IMR-90 (cell line): ENCODE measurements at regions not wholly inside any gene's neighbourhood (a gene's known extent, or its start where the extent isn't known, plus 50 kb on each side); places are given as distances from the start of the nearest gene placed in this dataset.
A peak's percentile ranks its signal among the peaks of the same experiment; 100 is the strongest.

Source experiments
- ATAC-seq: fragments of 200-7000 bp; cut with Tn5 transposase; 2 replicates; pipeline ENCODE4 v1.9.1; 2020; ENCODE audit warnings: low read depth, mild to moderate bottlenecking, moderate library complexity
- BruUV-seq: library from RNA; stranded (reverse); fragments of 400-500 nt; replicated peaks from 2 replicates; lab custom pipeline; 2021; lab: Mats Ljungman, UMichigan
- CTCF ChIA-PET: fragments of 300-600 bp; formaldehyde crosslinking; extraction: SDS; loops from one replicate; lab custom pipeline; 2021; ENCODE audit warnings: antibody characterized with exemption; lab: Yijun Ruan, JAX
- POLR2A ChIA-PET: fragments of 300-600 bp; sonication (Branson Sonifier 250); formaldehyde crosslinking; loops from one replicate; lab custom pipeline; 2022; ENCODE audit warnings: antibody characterized with exemption; ENCODE audit not compliant: unreplicated experiment; lab: Charles Lee
- DNase-seq: peaks from one replicate; pipeline ENCODE4 v3.0.0; 2013
- H2AFZ ChIP-seq: replicated peaks from 2 replicates; pipeline ENCODE3; 2013; ENCODE audit warnings: low read length, mild to moderate bottlenecking; ENCODE audit not compliant: poor library complexity
- H2AK5ac ChIP-seq: 2 replicates; pipeline ENCODE4 v1.6.1; 2013; ENCODE audit warnings: low read depth, low read length, inconsistent platforms
- H2AK9ac ChIP-seq: replicated peaks from 2 replicates; pipeline ENCODE3; 2013; ENCODE audit warnings: mild to moderate bottlenecking, low read depth, low read length, moderate library complexity; ENCODE audit not compliant: poor library complexity
- H2BK120ac ChIP-seq: 2 replicates; pipeline ENCODE4 v1.6.1; 2013; ENCODE audit warnings: low read depth, low read length, inconsistent platforms
- H2BK15ac ChIP-seq: 3 replicates; pipeline ENCODE4 v1.6.1; 2013; ENCODE audit warnings: low read depth, low read length, inconsistent platforms
- H2BK20ac ChIP-seq: 2 replicates; pipeline ENCODE4 v1.6.1; 2013; ENCODE audit warnings: low read depth, mild to moderate bottlenecking, inconsistent platforms, low read length, moderate library complexity
- H2BK5ac ChIP-seq: 2 replicates; pipeline ENCODE4 v1.6.1; 2013; ENCODE audit warnings: mild to moderate bottlenecking, low read depth, low read length, inconsistent platforms; ENCODE audit not compliant: poor library complexity, severe bottlenecking
- H3K14ac ChIP-seq: replicated peaks from 2 replicates; pipeline ENCODE4 v1.6.1; 2013; ENCODE audit warnings: low read depth, low read length, inconsistent platforms
- H3K18ac ChIP-seq: 2 replicates; pipeline ENCODE4 v1.6.1; 2013; ENCODE audit warnings: low read depth, low read length, control low read depth
- H3K23ac ChIP-seq: 2 replicates; pipeline ENCODE4 v1.6.1; 2013; ENCODE audit warnings: low read depth, low read length, inconsistent platforms
- H3K27ac ChIP-seq: 2 replicates; pipeline ENCODE4 v1.5.1; 2013; ENCODE audit warnings: mild to moderate bottlenecking, control low read depth, low read length; ENCODE audit not compliant: insufficient read depth
- H3K27me3 ChIP-seq: 2 replicates; pipeline ENCODE4 v1.6.1; 2013; ENCODE audit warnings: low read length; ENCODE audit not compliant: control insufficient read depth, insufficient read depth
- H3K36me3 ChIP-seq: 2 replicates; pipeline ENCODE4 v1.6.1; 2013; ENCODE audit warnings: low read length, mixed read lengths; ENCODE audit not compliant: control insufficient read depth, insufficient read depth
- H3K4ac ChIP-seq: 2 replicates; pipeline ENCODE4 v1.6.1; 2013; ENCODE audit warnings: low read depth, low read length, inconsistent platforms
- H3K4me1 ChIP-seq: 2 replicates; pipeline ENCODE4 v1.6.1; 2013; ENCODE audit warnings: low read length, mixed read lengths; ENCODE audit not compliant: control insufficient read depth, insufficient read depth
- H3K4me2 ChIP-seq: 2 replicates; pipeline ENCODE4 v1.6.1; 2013; ENCODE audit warnings: low read depth, mild to moderate bottlenecking, control low read depth, low read length, moderate library complexity
- H3K4me3 ChIP-seq: 2 replicates; pipeline ENCODE4 v1.5.1; 2013; ENCODE audit warnings: low read depth, mild to moderate bottlenecking, control low read depth, low read length, moderate library complexity; ENCODE audit not compliant: insufficient read depth
- H3K56ac ChIP-seq: 2 replicates; pipeline ENCODE4 v1.6.1; 2013; ENCODE audit warnings: low read length, inconsistent platforms; ENCODE audit not compliant: insufficient read depth; ENCODE audit errors: extremely low read depth
- H3K79me1 ChIP-seq, 2 experiments: 2 replicates each; pipeline ENCODE4 v1.6.1; 2013; ENCODE audit warnings: low read length in 2 of 2, inconsistent platforms in 1 of 2, low read depth in 1 of 2
- H3K9ac ChIP-seq: 2 replicates; pipeline ENCODE4 v1.6.1; 2013; ENCODE audit warnings: low read depth, low read length, control low read depth
- H3K9me1 ChIP-seq: 2 replicates; pipeline ENCODE4 v1.6.1; 2013; ENCODE audit warnings: low read length, inconsistent platforms; ENCODE audit not compliant: insufficient read depth
- H3K9me3 ChIP-seq: 2 replicates; pipeline ENCODE4 v1.6.1; 2013; ENCODE audit warnings: low read length; ENCODE audit not compliant: control insufficient read depth, insufficient read depth
- H4K20me1 ChIP-seq: 2 replicates; pipeline ENCODE4 v1.6.1; 2013; ENCODE audit warnings: low read length, inconsistent platforms; ENCODE audit not compliant: insufficient read depth
- H4K5ac ChIP-seq: 2 replicates; pipeline ENCODE4 v1.6.1; 2013; ENCODE audit warnings: mild to moderate bottlenecking, low read depth, low read length, control low read depth
- H4K8ac ChIP-seq, 2 experiments: 2 replicates each; pipeline ENCODE4 v1.6.1; 2013; ENCODE audit warnings: low read depth in 2 of 2, low read length in 2 of 2, control low read depth in 1 of 2, inconsistent platforms in 1 of 2
- H4K91ac ChIP-seq: 2 replicates; pipeline ENCODE4 v1.6.1; 2013; ENCODE audit warnings: low read depth, low read length, inconsistent platforms; ENCODE audit not compliant: insufficient read depth
- CEBPB ChIP-seq: IDR thresholded peaks from 2 replicates; pipeline ENCODE4 v1.6.1; 2012; ENCODE audit warnings: low read depth, low read length, improper control_type of control experiment
- MAZ ChIP-seq: IDR thresholded peaks from 2 replicates; pipeline ENCODE4 v1.6.1; 2012; ENCODE audit warnings: low read depth, mild to moderate bottlenecking, low read length, improper control_type of control experiment, moderate library complexity, borderline replicate concordance
- RFX5 ChIP-seq: IDR thresholded peaks from 2 replicates; pipeline ENCODE4 v1.8.0; 2012; ENCODE audit warnings: low read depth, mild to moderate bottlenecking, low read length, moderate library complexity
- dilution Hi-C: fragments of 300-500 bp; cut with HindIII; formaldehyde crosslinking; loops from one replicate; pipeline ENCODE4 v1.14.3; 2018; ENCODE audit warnings: low sequenced_read_pairs; ENCODE audit not compliant: unreplicated experiment
- in situ Hi-C: fragments of 300-500 bp; cut with MboI; formaldehyde crosslinking; loops from 3 replicates; pipeline ENCODE4 v1.14.3; 2019; ENCODE audit warnings: low sequenced_read_pairs, inconsistent platforms, mixed read lengths
- intact Hi-C: fragments of 100-400 bp; cut with micrococcal nuclease; formaldehyde crosslinking; loops from 2 replicates; pipeline ENCODE4 v1.10.0; 2022

GRCh38 chr16:47777220-47777619, 316.1 kb downstream of the PHKB start:
- Histone ChIP-seq H2AK5ac (no peak overlapping the region), H3K4me1 (peaks cover 2% of the 10 kb centered on the region; the same call in 1 of the 2 replicates), H4K8ac (no peak overlapping the region), H2BK120ac (no peak overlapping the region), H3K9me1 (no peaks in the 10 kb centered on the region), H4K91ac (no peak overlapping the region), H3K27ac (no peak overlapping the region), H2BK5ac (no peak overlapping the region), H3K4ac (no peak overlapping the region), H2AFZ (no peak overlapping the region), H3K27me3 (no peaks in the 10 kb centered on the region), H4K5ac (no peak overlapping the region), H3K14ac (no peak overlapping the region), H2BK20ac (no peak overlapping the region), H3K56ac (no peak overlapping the region), H3K9ac (no peak overlapping the region), H3K9me3 (no peaks in the 10 kb centered on the region), H3K4me2 (no peak overlapping the region), H3K4me3 (no peak overlapping the region), H4K20me1 (no peaks in the 10 kb centered on the region), H2BK15ac (no peak overlapping the region), H3K36me3 (no peaks in the 10 kb centered on the region), H2AK9ac (no peak overlapping the region), H3K79me1 (no peaks in the 10 kb centered on the region), H3K23ac (no peak overlapping the region), H3K18ac (no peak overlapping the region)
- POLR2A ChIA-PET = no interaction called here
- DNase-seq (peak; percentile 41), ATAC-seq (no peak)
- in situ Hi-C loops = no loop called here
- no TSS peak for BruUV-seq
- intact Hi-C loops = no loop called here
- 0 out of 2 replicates have a peak, but pooled peaks have one; percentile 5 for TF ChIP-seq CEBPB
- no peak for TF ChIP-seq RFX5
- TF ChIP-seq MAZ = no peak
- dilution Hi-C loops = no loop called here
- CTCF ChIA-PET = no interaction called here
